SK-N-SH treated with all-trans-retinoic acid at 6 μM for 48 hours (cell line): ENCODE measurements at regions not wholly inside any gene's neighbourhood (a gene's known extent, or its start where the extent isn't known, plus 50 kb on each side); places are given as distances from the start of the nearest gene placed in this dataset.

Experiments
- ATAC-seq: fragments of 200-7000 bp; cut with Tn5 transposase; 3 replicates; pipeline ENCODE4 v1.9.1; 2020; ENCODE audit warnings: mild to moderate bottlenecking, moderate library complexity
- ARNTL ChIP-seq: fragments of 450-650 bp; formaldehyde crosslinking; IDR thresholded peaks from 2 replicates; pipeline ENCODE4 v1.5.0; 2020; ENCODE audit warnings: low read depth, mild to moderate bottlenecking, moderate library complexity, borderline replicate concordance
- BACH2 ChIP-seq: fragments of 250-450 bp; sonication (Bioruptor Pico); IDR thresholded peaks from 2 replicates; pipeline ENCODE4 v1.9.0; 2021; ENCODE audit warnings: mild to moderate bottlenecking, borderline replicate concordance
- CSDC2 ChIP-seq: fragments of 250-450 bp; sonication (Bioruptor Pico); IDR thresholded peaks from 2 replicates; pipeline ENCODE4 v1.5.0; 2020; ENCODE audit warnings: mild to moderate bottlenecking, moderate library complexity
- ESRRG ChIP-seq: fragments of 250-450 bp; sonication (Bioruptor Pico); IDR thresholded peaks from 2 replicates; pipeline ENCODE4 v1.6.1; 2021; ENCODE audit warnings: mild to moderate bottlenecking
- GLIS3 ChIP-seq: fragments of 250-450 bp; sonication (Bioruptor Pico); IDR thresholded peaks from 2 replicates; pipeline ENCODE4 v1.5.0; 2020; ENCODE audit warnings: mild to moderate bottlenecking, moderate library complexity
- PPARA ChIP-seq: fragments of 250-450 bp; sonication (Bioruptor Pico); IDR thresholded peaks from 2 replicates; pipeline ENCODE4 v1.5.0; 2020; ENCODE audit warnings: mild to moderate bottlenecking, borderline replicate concordance
- SNAI2 ChIP-seq: fragments of 250-450 bp; sonication (Bioruptor Pico); IDR thresholded peaks from 2 replicates; pipeline ENCODE4 v1.5.0; 2020; ENCODE audit warnings: mild to moderate bottlenecking, moderate library complexity
- TCF4 ChIP-seq: fragments of 250-450 bp; sonication (Bioruptor Pico); IDR thresholded peaks from 2 replicates; pipeline ENCODE4 v1.8.0; 2021; ENCODE audit warnings: mild to moderate bottlenecking, moderate library complexity, borderline replicate concordance
- ZFP3 ChIP-seq: fragments of 250-450 bp; sonication (Bioruptor Pico); IDR thresholded peaks from 2 replicates; pipeline ENCODE4 v1.5.0; 2020; ENCODE audit warnings: mild to moderate bottlenecking, moderate library complexity
- ZFP30 ChIP-seq: fragments of 450-650 bp; formaldehyde crosslinking; IDR thresholded peaks from 2 replicates; pipeline ENCODE4 v1.5.0; 2022; ENCODE audit warnings: mild to moderate bottlenecking, moderate library complexity
- ZNF565 ChIP-seq: fragments of 450-650 bp; formaldehyde crosslinking; conservative IDR thresholded peaks from 2 replicates; pipeline ENCODE4 v1.5.0; 2020; ENCODE audit warnings: low read depth, mild to moderate bottlenecking, moderate library complexity
- ZNF8 ChIP-seq: fragments of 450-650 bp; formaldehyde crosslinking; IDR thresholded peaks from 2 replicates; pipeline ENCODE4 v1.5.0; 2020; ENCODE audit warnings: mild to moderate bottlenecking, moderate library complexity
- TF ChIP-seq, protein P1 (sequence below): fragments of 250-450 bp; sonication (Bioruptor Pico); IDR thresholded peaks from 2 replicates; pipeline ENCODE4 v1.5.0; 2020; ENCODE audit warnings: mild to moderate bottlenecking, moderate library complexity
- TF ChIP-seq, protein P2 (sequence below): fragments of 250-450 bp; sonication (Bioruptor Pico); IDR thresholded peaks from 2 replicates; pipeline ENCODE4 v1.8.0; 2021; ENCODE audit warnings: low read depth, mild to moderate bottlenecking, moderate library complexity, borderline replicate concordance
- TF ChIP-seq, protein P3 (sequence below): fragments of 250-450 bp; sonication (Bioruptor Pico); IDR thresholded peaks from 2 replicates; pipeline ENCODE4 v1.5.1; 2020; ENCODE audit warnings: low read depth, mild to moderate bottlenecking, moderate library complexity
- TF ChIP-seq, protein P4 (sequence below): fragments of 250-450 bp; sonication (Bioruptor Pico); IDR thresholded peaks from 2 replicates; pipeline ENCODE4 v1.8.0; 2020; ENCODE audit warnings: mild to moderate bottlenecking, moderate library complexity, borderline replicate concordance
- TF ChIP-seq, protein P5 (sequence below): fragments of 250-450 bp; sonication (Bioruptor Pico); IDR thresholded peaks from 2 replicates; pipeline ENCODE4 v1.5.1; 2021; ENCODE audit warnings: mild to moderate bottlenecking, moderate library complexity

DNA sequence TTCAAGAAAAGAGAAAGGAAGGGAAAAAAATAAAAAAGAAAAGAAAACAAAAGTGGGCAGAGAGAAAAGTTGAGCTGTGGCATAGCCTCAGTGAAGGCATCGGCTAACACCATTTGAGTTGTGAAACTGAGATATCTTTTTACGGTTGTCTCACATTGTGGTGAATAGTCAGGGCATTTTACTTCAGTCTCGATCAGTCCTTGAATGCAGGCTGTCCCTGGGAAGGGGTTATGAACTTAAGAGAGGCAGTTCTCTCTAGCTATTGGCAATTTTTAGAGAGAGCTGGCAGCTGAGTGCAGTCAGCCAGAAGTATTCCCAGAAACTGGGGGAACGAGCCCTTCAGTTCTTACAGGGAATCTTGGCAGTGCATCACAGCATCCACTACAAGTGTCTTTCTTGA is 93.5 kb upstream of the SLC6A14 start:
- ATAC-seq = no peak
- TF ChIP-seq TCF4 = no peak
- TF ChIP-seq, protein P1, sequence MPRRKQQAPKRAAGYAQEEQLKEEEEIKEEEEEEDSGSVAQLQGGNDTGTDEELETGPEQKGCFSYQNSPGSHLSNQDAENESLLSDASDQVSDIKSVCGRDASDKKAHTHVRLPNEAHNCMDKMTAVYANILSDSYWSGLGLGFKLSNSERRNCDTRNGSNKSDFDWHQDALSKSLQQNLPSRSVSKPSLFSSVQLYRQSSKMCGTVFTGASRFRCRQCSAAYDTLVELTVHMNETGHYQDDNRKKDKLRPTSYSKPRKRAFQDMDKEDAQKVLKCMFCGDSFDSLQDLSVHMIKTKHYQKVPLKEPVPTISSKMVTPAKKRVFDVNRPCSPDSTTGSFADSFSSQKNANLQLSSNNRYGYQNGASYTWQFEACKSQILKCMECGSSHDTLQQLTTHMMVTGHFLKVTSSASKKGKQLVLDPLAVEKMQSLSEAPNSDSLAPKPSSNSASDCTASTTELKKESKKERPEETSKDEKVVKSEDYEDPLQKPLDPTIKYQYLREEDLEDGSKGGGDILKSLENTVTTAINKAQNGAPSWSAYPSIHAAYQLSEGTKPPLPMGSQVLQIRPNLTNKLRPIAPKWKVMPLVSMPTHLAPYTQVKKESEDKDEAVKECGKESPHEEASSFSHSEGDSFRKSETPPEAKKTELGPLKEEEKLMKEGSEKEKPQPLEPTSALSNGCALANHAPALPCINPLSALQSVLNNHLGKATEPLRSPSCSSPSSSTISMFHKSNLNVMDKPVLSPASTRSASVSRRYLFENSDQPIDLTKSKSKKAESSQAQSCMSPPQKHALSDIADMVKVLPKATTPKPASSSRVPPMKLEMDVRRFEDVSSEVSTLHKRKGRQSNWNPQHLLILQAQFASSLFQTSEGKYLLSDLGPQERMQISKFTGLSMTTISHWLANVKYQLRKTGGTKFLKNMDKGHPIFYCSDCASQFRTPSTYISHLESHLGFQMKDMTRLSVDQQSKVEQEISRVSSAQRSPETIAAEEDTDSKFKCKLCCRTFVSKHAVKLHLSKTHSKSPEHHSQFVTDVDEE (CRISPR knock-in tag) = no peak
- no peak for TF ChIP-seq GLIS3
- TF ChIP-seq, protein P2, sequence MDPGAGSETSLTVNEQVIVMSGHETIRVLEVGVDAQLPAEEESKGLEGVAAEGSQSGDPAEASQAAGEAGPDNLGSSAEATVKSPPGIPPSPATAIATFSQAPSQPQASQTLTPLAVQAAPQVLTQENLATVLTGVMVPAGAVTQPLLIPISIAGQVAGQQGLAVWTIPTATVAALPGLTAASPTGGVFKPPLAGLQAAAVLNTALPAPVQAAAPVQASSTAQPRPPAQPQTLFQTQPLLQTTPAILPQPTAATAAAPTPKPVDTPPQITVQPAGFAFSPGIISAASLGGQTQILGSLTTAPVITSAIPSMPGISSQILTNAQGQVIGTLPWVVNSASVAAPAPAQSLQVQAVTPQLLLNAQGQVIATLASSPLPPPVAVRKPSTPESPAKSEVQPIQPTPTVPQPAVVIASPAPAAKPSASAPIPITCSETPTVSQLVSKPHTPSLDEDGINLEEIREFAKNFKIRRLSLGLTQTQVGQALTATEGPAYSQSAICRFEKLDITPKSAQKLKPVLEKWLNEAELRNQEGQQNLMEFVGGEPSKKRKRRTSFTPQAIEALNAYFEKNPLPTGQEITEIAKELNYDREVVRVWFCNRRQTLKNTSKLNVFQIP (CRISPR knock-in tag) = no peak

DNA sequence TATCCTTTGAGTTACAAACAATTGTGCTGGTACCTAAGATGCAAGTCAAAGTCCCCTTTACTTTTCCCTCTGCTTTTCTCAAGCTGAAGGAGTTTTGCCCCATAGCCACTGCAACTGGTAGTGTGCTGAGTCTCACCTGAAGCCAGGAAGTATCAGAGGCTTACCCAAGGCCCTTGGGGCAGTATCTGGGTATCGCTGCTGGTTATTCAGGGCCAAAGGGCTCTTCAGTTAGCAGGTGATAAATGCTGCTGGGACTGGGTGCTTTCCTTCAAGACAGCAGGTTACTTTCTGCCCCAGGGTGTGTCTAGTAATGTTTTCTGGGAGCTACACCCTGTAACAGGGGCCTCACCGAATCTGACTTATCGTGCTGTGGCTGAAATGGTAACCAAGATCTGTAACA is 90.4 kb upstream of the SLC6A14 start:
- no peak for ATAC-seq
- TF ChIP-seq, protein P3, sequence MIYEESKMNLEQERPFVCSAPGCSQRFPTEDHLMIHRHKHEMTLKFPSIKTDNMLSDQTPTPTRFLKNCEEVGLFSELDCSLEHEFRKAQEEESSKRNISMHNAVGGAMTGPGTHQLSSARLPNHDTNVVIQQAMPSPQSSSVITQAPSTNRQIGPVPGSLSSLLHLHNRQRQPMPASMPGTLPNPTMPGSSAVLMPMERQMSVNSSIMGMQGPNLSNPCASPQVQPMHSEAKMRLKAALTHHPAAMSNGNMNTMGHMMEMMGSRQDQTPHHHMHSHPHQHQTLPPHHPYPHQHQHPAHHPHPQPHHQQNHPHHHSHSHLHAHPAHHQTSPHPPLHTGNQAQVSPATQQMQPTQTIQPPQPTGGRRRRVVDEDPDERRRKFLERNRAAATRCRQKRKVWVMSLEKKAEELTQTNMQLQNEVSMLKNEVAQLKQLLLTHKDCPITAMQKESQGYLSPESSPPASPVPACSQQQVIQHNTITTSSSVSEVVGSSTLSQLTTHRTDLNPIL (CRISPR knock-in tag) = no peak
- no peak for TF ChIP-seq ZNF565 (CRISPR knock-in tag)
- TF ChIP-seq CSDC2 (CRISPR knock-in tag) = no peak
- TF ChIP-seq, protein P2 (CRISPR knock-in tag) = no peak
- no peak for TF ChIP-seq ZFP30
- no peak for TF ChIP-seq ZFP3 (CRISPR knock-in tag)
- no peak for TF ChIP-seq GLIS3
- no peak for TF ChIP-seq ZNF8 (CRISPR knock-in tag)
- TF ChIP-seq PPARA (CRISPR knock-in tag) = no peak
- no peak for TF ChIP-seq ARNTL (CRISPR knock-in tag)
- TF ChIP-seq, protein P1 (CRISPR knock-in tag) = no peak
- TF ChIP-seq SNAI2 = no peak
- TF ChIP-seq ESRRG (CRISPR knock-in tag) = no peak
- no peak for TF ChIP-seq BACH2 (CRISPR knock-in tag)
- TF ChIP-seq, protein P4, sequence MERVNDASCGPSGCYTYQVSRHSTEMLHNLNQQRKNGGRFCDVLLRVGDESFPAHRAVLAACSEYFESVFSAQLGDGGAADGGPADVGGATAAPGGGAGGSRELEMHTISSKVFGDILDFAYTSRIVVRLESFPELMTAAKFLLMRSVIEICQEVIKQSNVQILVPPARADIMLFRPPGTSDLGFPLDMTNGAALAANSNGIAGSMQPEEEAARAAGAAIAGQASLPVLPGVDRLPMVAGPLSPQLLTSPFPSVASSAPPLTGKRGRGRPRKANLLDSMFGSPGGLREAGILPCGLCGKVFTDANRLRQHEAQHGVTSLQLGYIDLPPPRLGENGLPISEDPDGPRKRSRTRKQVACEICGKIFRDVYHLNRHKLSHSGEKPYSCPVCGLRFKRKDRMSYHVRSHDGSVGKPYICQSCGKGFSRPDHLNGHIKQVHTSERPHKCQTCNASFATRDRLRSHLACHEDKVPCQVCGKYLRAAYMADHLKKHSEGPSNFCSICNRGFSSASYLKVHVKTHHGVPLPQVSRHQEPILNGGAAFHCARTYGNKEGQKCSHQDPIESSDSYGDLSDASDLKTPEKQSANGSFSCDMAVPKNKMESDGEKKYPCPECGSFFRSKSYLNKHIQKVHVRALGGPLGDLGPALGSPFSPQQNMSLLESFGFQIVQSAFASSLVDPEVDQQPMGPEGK (CRISPR knock-in tag) = no peak

DNA sequence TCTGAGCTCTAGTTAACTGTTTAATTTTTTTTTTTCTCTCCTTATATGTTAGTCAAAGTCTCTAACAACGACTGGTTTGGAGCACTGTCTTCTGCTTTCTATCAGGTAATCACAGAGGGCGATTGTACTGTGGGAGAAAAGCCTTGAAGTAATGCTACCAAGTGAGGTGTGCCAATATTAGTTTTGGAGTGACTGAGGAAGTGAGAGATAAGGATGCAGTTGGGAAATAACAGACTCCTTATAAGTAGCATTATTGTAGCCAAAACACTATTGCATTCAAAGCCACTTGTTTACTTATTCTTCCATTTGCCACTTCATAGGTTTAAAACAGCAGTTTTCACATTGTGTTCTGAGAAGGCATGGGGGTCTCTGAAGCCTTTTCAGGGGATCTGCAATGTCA is 79.1 kb upstream of the SLC6A14 start:
- TF ChIP-seq, protein P5, sequence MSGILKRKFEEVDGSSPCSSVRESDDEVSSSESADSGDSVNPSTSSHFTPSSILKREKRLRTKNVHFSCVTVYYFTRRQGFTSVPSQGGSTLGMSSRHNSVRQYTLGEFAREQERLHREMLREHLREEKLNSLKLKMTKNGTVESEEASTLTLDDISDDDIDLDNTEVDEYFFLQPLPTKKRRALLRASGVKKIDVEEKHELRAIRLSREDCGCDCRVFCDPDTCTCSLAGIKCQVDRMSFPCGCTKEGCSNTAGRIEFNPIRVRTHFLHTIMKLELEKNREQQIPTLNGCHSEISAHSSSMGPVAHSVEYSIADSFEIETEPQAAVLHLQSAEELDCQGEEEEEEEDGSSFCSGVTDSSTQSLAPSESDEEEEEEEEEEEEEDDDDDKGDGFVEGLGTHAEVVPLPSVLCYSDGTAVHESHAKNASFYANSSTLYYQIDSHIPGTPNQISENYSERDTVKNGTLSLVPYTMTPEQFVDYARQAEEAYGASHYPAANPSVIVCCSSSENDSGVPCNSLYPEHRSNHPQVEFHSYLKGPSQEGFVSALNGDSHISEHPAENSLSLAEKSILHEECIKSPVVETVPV (CRISPR knock-in tag) = no peak
- TF ChIP-seq, protein P3 (CRISPR knock-in tag) = no peak
- TF ChIP-seq ESRRG (CRISPR knock-in tag) = no peak
- no peak for ATAC-seq
